ENCODE measurements at regions not wholly inside any gene's neighbourhood (a gene's known extent, or its start where the extent isn't known, plus 50 kb on each side); places are given as distances from the start of the nearest gene placed in this dataset.

GRCh38 chr1:96966536-96967138 lies 245.1 kb downstream of the PTBP2 start:
- DNase-seq, result peak; percentile 80

- DNase-seq, result no peak
Measured at GRCh38 chr1:96967311-96967710, 245.7 kb downstream of the PTBP2 start.

- DNase-seq, result no peak
Measured at GRCh38 chr1:96968541-96968940, 247.0 kb downstream of the PTBP2 start.

GRCh38 chr1:96968983-96969382 lies 247.4 kb downstream of the PTBP2 start:
- DNase-seq, result no peak

GRCh38 chr1:96969656-96970163 lies 248.1 kb downstream of the PTBP2 start:
- DNase-seq, result no peak

- no peak for DNase-seq
Measured at GRCh38 chr1:96971439-96971838, 249.9 kb downstream of the PTBP2 start.

- no peak for DNase-seq
Measured at GRCh38 chr1:96971849-96972602, 250.4 kb downstream of the PTBP2 start.

GRCh38 chr1:96973605-96974004 lies 252.0 kb downstream of the PTBP2 start:
- no peak for DNase-seq

GRCh38 chr1:96978444-96978843 lies 256.9 kb downstream of the PTBP2 start:
- DNase-seq, result peak; percentile 40

- DNase-seq, result peak; percentile 55
Measured at GRCh38 chr1:96978901-96979300, 257.3 kb downstream of the PTBP2 start.

- peak; percentile 73 for DNase-seq
Measured at GRCh38 chr1:96979304-96980268, 258.0 kb downstream of the PTBP2 start.

- DNase-seq, result peak; percentile 47
Measured at GRCh38 chr1:96980448-96980847, 258.9 kb downstream of the PTBP2 start.

GRCh38 chr1:96981181-96981580 lies 259.6 kb downstream of the PTBP2 start:
- no peak for DNase-seq

- DNase-seq, result no peak
Measured at GRCh38 chr1:96982118-96982517, 260.5 kb downstream of the PTBP2 start.

- no peak for DNase-seq
Measured at GRCh38 chr1:96983866-96984265, 262.3 kb downstream of the PTBP2 start.

- DNase-seq, result no peak
Measured at GRCh38 chr1:96987186-96987703, 265.7 kb downstream of the PTBP2 start.

GRCh38 chr1:96989302-96989701 lies 267.7 kb downstream of the PTBP2 start:
- no peak for DNase-seq

GRCh38 chr1:96990136-96990535 lies 268.6 kb downstream of the PTBP2 start:
- DNase-seq, result no peak

- no peak for DNase-seq
Measured at GRCh38 chr1:96991261-96991660, 269.7 kb downstream of the PTBP2 start.

GRCh38 chr1:96992871-96993270 lies 271.3 kb downstream of the PTBP2 start:
- no peak for DNase-seq

GRCh38 chr1:96995351-96995750 lies 273.8 kb downstream of the PTBP2 start:
- DNase-seq, result peak; percentile 22

- peak; percentile 24 for DNase-seq
Measured at GRCh38 chr1:96996001-96996400, 274.4 kb downstream of the PTBP2 start.

GRCh38 chr1:96997717-96998116 lies 276.1 kb downstream of the PTBP2 start:
- DNase-seq, result peak; percentile 31
